Astrocyte (in vitro differentiated cells and primary cell): ENCODE measurements at regions not wholly inside any gene's neighbourhood (a gene's known extent, or its start where the extent isn't known, plus 50 kb on each side); places are given as distances from the start of the nearest gene placed in this dataset.

Source experiments
- DNase-seq: peaks from one replicate; pipeline ENCODE4 v3.0.0-alpha.2; 2010; ENCODE audit warnings: low read depth
- FAIRE-seq: peaks from 2 replicates; lab custom pipeline; 2011; peaks lifted over from hg19 to GRCh38; lab: Jason Lieb, UNC
- H2AFZ ChIP-seq: 2 replicates; pipeline ENCODE4 v1.6.0; 2012; ENCODE audit warnings: low read depth, low read length, inconsistent platforms
- H3K27ac ChIP-seq: 2 replicates; pipeline ENCODE4 v1.5.1; 2011; ENCODE audit warnings: low read depth, low read length, inconsistent platforms
- H3K27me3 ChIP-seq: 2 replicates; pipeline ENCODE4 v1.6.0; 2011; ENCODE audit warnings: low read length, inconsistent platforms; ENCODE audit not compliant: insufficient read depth
- H3K36me3 ChIP-seq: 2 replicates; pipeline ENCODE4 v1.5.1; 2011; ENCODE audit warnings: low read length, inconsistent platforms; ENCODE audit not compliant: insufficient read depth
- H3K4me1 ChIP-seq: 2 replicates; pipeline ENCODE4 v1.5.1; 2011; ENCODE audit warnings: low read length, inconsistent platforms; ENCODE audit not compliant: insufficient read depth
- H3K4me2 ChIP-seq: 2 replicates; pipeline ENCODE4 v1.6.0; 2012; ENCODE audit warnings: low read length, inconsistent platforms
- H3K4me3 ChIP-seq: 2 replicates; pipeline ENCODE4 v1.5.1; 2011; ENCODE audit warnings: low read depth, mild to moderate bottlenecking, low read length, inconsistent platforms; ENCODE audit not compliant: insufficient read depth
- H3K79me2 ChIP-seq: 2 replicates; pipeline ENCODE4 v1.6.0; 2012; ENCODE audit warnings: mild to moderate bottlenecking, low read length, inconsistent platforms; ENCODE audit not compliant: insufficient read depth
- H3K9ac ChIP-seq: 2 replicates; pipeline ENCODE4 v1.6.0; 2012; ENCODE audit warnings: mild to moderate bottlenecking, low read length, inconsistent platforms
- H3K9me3 ChIP-seq: 2 replicates; pipeline ENCODE4 v1.5.1; 2012; ENCODE audit warnings: low read depth, mild to moderate bottlenecking, low read length, inconsistent platforms; ENCODE audit not compliant: insufficient read depth
- H4K20me1 ChIP-seq: 2 replicates; pipeline ENCODE4 v1.6.0; 2012; ENCODE audit warnings: low read length, inconsistent platforms; ENCODE audit not compliant: insufficient read depth
- H3K27ac Mint-ChIP-seq: one replicate; pipeline ENCODE4 v1.8.0; 2021; ENCODE audit warnings: mild to moderate bottlenecking, mixed read lengths; ENCODE audit not compliant: unreplicated experiment
- H3K27me3 Mint-ChIP-seq: one replicate; pipeline ENCODE4 v1.8.0; 2021; ENCODE audit warnings: low read depth, mixed read lengths; ENCODE audit not compliant: unreplicated experiment
- H3K36me3 Mint-ChIP-seq: one replicate; pipeline ENCODE4 v1.8.0; 2021; ENCODE audit warnings: low read depth, mixed read lengths; ENCODE audit not compliant: unreplicated experiment
- H3K4me1 Mint-ChIP-seq: one replicate; pipeline ENCODE4 v1.8.0; 2021; ENCODE audit warnings: low read depth, mixed read lengths; ENCODE audit not compliant: unreplicated experiment
- H3K4me3 Mint-ChIP-seq: one replicate; pipeline ENCODE4 v1.8.0; 2021; ENCODE audit warnings: mild to moderate bottlenecking, moderate library complexity, mixed read lengths; ENCODE audit not compliant: unreplicated experiment
- H3K9me3 Mint-ChIP-seq: one replicate; pipeline ENCODE4 v1.8.0; 2021; ENCODE audit warnings: mild to moderate bottlenecking, mixed read lengths; ENCODE audit not compliant: unreplicated experiment
- CTCF ChIP-seq: IDR thresholded peaks from 2 replicates; pipeline ENCODE4 v1.5.1; 2011; ENCODE audit warnings: low read depth, mild to moderate bottlenecking, inconsistent platforms, low read length, moderate library complexity; ENCODE audit not compliant: insufficient read depth
- EZH2 ChIP-seq: IDR thresholded peaks from 2 replicates; pipeline ENCODE4 v1.6.1; 2012; ENCODE audit warnings: mild to moderate bottlenecking, low read length, inconsistent platforms; ENCODE audit not compliant: insufficient read depth

GRCh38 chr5:63685454-63685853 is 276.8 kb downstream of the HTR1A start:
- no peak overlapping the region for H3K27ac ChIP-seq
- H3K4me2 ChIP-seq, result no peak overlapping the region
- H3K4me1 ChIP-seq, result no peaks in the 10 kb centered on the region
- no peak for DNase-seq
- H4K20me1 ChIP-seq, result no peaks in the 10 kb centered on the region
- no peaks in the 10 kb centered on the region for H3K79me2 ChIP-seq
- no peak overlapping the region for H3K27ac Mint-ChIP-seq
- H3K27me3 Mint-ChIP-seq, result no peaks in the 10 kb centered on the region
- FAIRE-seq, result no peak
- no peak overlapping the region for H2AFZ ChIP-seq
- H3K36me3 ChIP-seq, result no peaks in the 10 kb centered on the region
- H3K4me3 Mint-ChIP-seq, result no peak overlapping the region
- H3K36me3 Mint-ChIP-seq, result no peaks in the 10 kb centered on the region
- no peaks in the 10 kb centered on the region for H3K9me3 Mint-ChIP-seq
- no peaks in the 10 kb centered on the region for H3K9me3 ChIP-seq
- TF ChIP-seq CTCF (no peak), EZH2 (no peak)
- H3K4me1 Mint-ChIP-seq, result no peaks in the 10 kb centered on the region
- H3K9ac ChIP-seq, result no peak overlapping the region
- no peaks in the 10 kb centered on the region for H3K27me3 ChIP-seq
- H3K4me3 ChIP-seq, result no peak overlapping the region

GRCh38 chr5:63674881-63675280 is 287.4 kb downstream of the HTR1A start:
- no peaks in the 10 kb centered on the region for H3K9me3 Mint-ChIP-seq
- H2AFZ ChIP-seq, result no peak overlapping the region
- no peaks in the 10 kb centered on the region for H3K27me3 Mint-ChIP-seq
- TF ChIP-seq CTCF, result no peak
- TF ChIP-seq EZH2, result no peak
- no peaks in the 10 kb centered on the region for H3K27me3 ChIP-seq
- H3K4me3 ChIP-seq, result no peak overlapping the region
- H3K79me2 ChIP-seq, result no peaks in the 10 kb centered on the region
- H3K4me1 ChIP-seq, result no peaks in the 10 kb centered on the region
- no peak overlapping the region for H3K4me3 Mint-ChIP-seq
- no peaks in the 10 kb centered on the region for H3K36me3 ChIP-seq
- no peaks in the 10 kb centered on the region for H3K36me3 Mint-ChIP-seq
- no peak for DNase-seq
- H3K4me1 Mint-ChIP-seq, result peaks cover 4% of the 10 kb centered on the region
- H3K27ac ChIP-seq, result no peak overlapping the region
- H3K9me3 ChIP-seq, result no peaks in the 10 kb centered on the region
- H4K20me1 ChIP-seq, result no peaks in the 10 kb centered on the region
- no peak for FAIRE-seq
- H3K4me2 ChIP-seq, result no peak overlapping the region
- H3K27ac Mint-ChIP-seq, result no peak overlapping the region
- H3K9ac ChIP-seq, result no peak overlapping the region

- Histone ChIP-seq H3K4me1 (no peaks in the 10 kb centered on the region), H3K79me2 (no peaks in the 10 kb centered on the region), H3K27me3 (no peaks in the 10 kb centered on the region), H3K9me3 (no peaks in the 10 kb centered on the region), H3K27ac (no peak overlapping the region), H3K4me3 (no peak overlapping the region), H3K4me2 (no peak overlapping the region), H3K9ac (no peak overlapping the region), H3K36me3 (no peaks in the 10 kb centered on the region), H2AFZ (no peak overlapping the region), H4K20me1 (no peaks in the 10 kb centered on the region)
- FAIRE-seq (no peak), DNase-seq (no peak)
- Mint-ChIP-seq H3K36me3 (no peaks in the 10 kb centered on the region), H3K4me3 (no peak overlapping the region), H3K27ac (no peak overlapping the region), H3K9me3 (no peaks in the 10 kb centered on the region), H3K4me1 (peaks cover 5% of the 10 kb centered on the region), H3K27me3 (no peaks in the 10 kb centered on the region)
- TF ChIP-seq CTCF (no peak), EZH2 (no peak)
These were observed 307.2 kb downstream of the HTR1A start for GRCh38 chr5:63655043-63655442.
